Stomach (tissue), 4 donors: ENCODE measurements at regions not wholly inside any gene's neighbourhood (a gene's known extent, or its start where the extent isn't known, plus 50 kb on each side); places are given as distances from the start of the nearest gene placed in this dataset.

ENCODE experiments used
- CTCF ChIP-seq, 7 experiments: fragments of 450-650 bp in 4 of 7; fragments of 200-600 bp in 3 of 7; sonication (generic) in 3 of 7; IDR thresholded peaks; one replicate each; pipeline ENCODE4 v1.5.1; 2016 to 2019; ENCODE audit warnings: antibody characterized with exemption in 7 of 7, control low read depth in 2 of 7, mild to moderate bottlenecking in 1 of 7
- EP300 ChIP-seq: sonication (generic); formaldehyde crosslinking; IDR thresholded peaks from one replicate; pipeline ENCODE4 v1.6.1; 2017; ENCODE audit warnings: antibody characterized with exemption

- TF ChIP-seq CTCF (IDR thresholded peaks at IDR 0.05) (no peak), EP300 (no peak)
Measured at GRCh38 chr3:110296885-110297284, 774.7 kb upstream of the NECTIN3 start.
